Kidney epithelial cell (primary cell): ENCODE measurements at regions not wholly inside any gene's neighbourhood (a gene's known extent, or its start where the extent isn't known, plus 50 kb on each side); places are given as distances from the start of the nearest gene placed in this dataset.

Source experiments
- DNase-seq: peaks from one replicate; pipeline ENCODE4 v3.0.0-alpha.2; 2010; ENCODE audit warnings: low read depth
- H3K27me3 ChIP-seq: 2 replicates; pipeline ENCODE4 v1.6.0; 2011; ENCODE audit warnings: low read length; ENCODE audit not compliant: control insufficient read depth, insufficient read depth
- H3K36me3 ChIP-seq: 2 replicates; pipeline ENCODE4 v1.5.1; 2011; ENCODE audit warnings: low read length; ENCODE audit not compliant: control insufficient read depth, insufficient read depth
- H3K4me3 ChIP-seq: 2 replicates; pipeline ENCODE4 v1.5.1; 2011; ENCODE audit warnings: low read depth, mild to moderate bottlenecking, control low read depth, low read length
- CTCF ChIP-seq: IDR thresholded peaks from 2 replicates; pipeline ENCODE4 v1.5.1; 2011; ENCODE audit warnings: mild to moderate bottlenecking, moderate library complexity, low read length, control low read depth, inconsistent platforms; ENCODE audit not compliant: insufficient read depth, poor library complexity, severe bottlenecking

- DNase-seq, result no peak
- no peaks in the 10 kb centered on the region for H3K36me3 ChIP-seq
- H3K4me3 ChIP-seq, result no peak overlapping the region
- H3K27me3 ChIP-seq, result no peaks in the 10 kb centered on the region
- TF ChIP-seq CTCF, result no peak
These were observed 103.4 kb upstream of the IGSF10 start for GRCh38 chr3:151564261-151564660.

- no peak for DNase-seq
- Histone ChIP-seq H3K27me3 (no peaks in the 10 kb centered on the region), H3K36me3 (no peaks in the 10 kb centered on the region), H3K4me3 (no peak overlapping the region)
- TF ChIP-seq CTCF, result no peak
These were observed 102.4 kb upstream of the IGSF10 start for GRCh38 chr3:151563305-151563704.

GRCh38 chr3:151562891-151563290, 102.0 kb upstream of the IGSF10 start:
- H3K36me3 ChIP-seq, result no peaks in the 10 kb centered on the region
- no peak for TF ChIP-seq CTCF
- H3K4me3 ChIP-seq, result no peak overlapping the region
- DNase-seq, result no peak
- no peaks in the 10 kb centered on the region for H3K27me3 ChIP-seq

GRCh38 chr3:151561878-151562277, 101.0 kb upstream of the IGSF10 start:
- H3K4me3 ChIP-seq, result no peak overlapping the region
- H3K27me3 ChIP-seq, result no peaks in the 10 kb centered on the region
- H3K36me3 ChIP-seq, result no peaks in the 10 kb centered on the region
- no peak for DNase-seq
- TF ChIP-seq CTCF, result no peak

GRCh38 chr3:151560738-151561137, 99.9 kb upstream of the IGSF10 start:
- H3K27me3 ChIP-seq, result no peaks in the 10 kb centered on the region
- H3K36me3 ChIP-seq, result no peaks in the 10 kb centered on the region
- no peak for TF ChIP-seq CTCF
- DNase-seq, result no peak
- no peak overlapping the region for H3K4me3 ChIP-seq

GRCh38 chr3:151559736-151560135, 98.9 kb upstream of the IGSF10 start:
- Histone ChIP-seq H3K36me3 (no peaks in the 10 kb centered on the region), H3K4me3 (no peak overlapping the region), H3K27me3 (no peaks in the 10 kb centered on the region)
- DNase-seq, result no peak
- no peak for TF ChIP-seq CTCF
